HG02678 (cell line): ENCODE measurements at regions not wholly inside any gene's neighbourhood (a gene's known extent, or its start where the extent isn't known, plus 50 kb on each side); places are given as distances from the start of the nearest gene placed in this dataset.

Experiments used
- ATAC-seq: cut with Tn5 transposase; IDR thresholded peaks from one replicate; pipeline ENCODE4 v1.9.1; 2021; ENCODE audit warnings: mild to moderate bottlenecking, moderate library complexity; ENCODE audit not compliant: unreplicated experiment

- no peak for ATAC-seq
Observed at GRCh38 chr21:43333298-43334062, 93.5 kb downstream of the SIK1 start.

GRCh38 chr21:43332861-43333297, 94.1 kb downstream of the SIK1 start:
- ATAC-seq: no peak

- no peak for ATAC-seq
Observed at GRCh38 chr21:43331962-43332828, 94.7 kb downstream of the SIK1 start.

- ATAC-seq: no peak
Observed at GRCh38 chr21:43331111-43331961, 95.6 kb downstream of the SIK1 start.

GRCh38 chr21:43330306-43330881, 96.5 kb downstream of the SIK1 start:
- no peak for ATAC-seq

- no peak for ATAC-seq
Observed at GRCh38 chr21:43329711-43330269, 97.1 kb downstream of the SIK1 start.

GRCh38 chr21:43328958-43329691, 97.8 kb downstream of the SIK1 start:
- ATAC-seq: no peak

GRCh38 chr21:43328185-43328957, 98.6 kb downstream of the SIK1 start:
- ATAC-seq: no peak

GRCh38 chr21:43325968-43326715, 100.8 kb downstream of the SIK1 start:
- no peak for ATAC-seq

GRCh38 chr21:43325036-43325435, 101.9 kb downstream of the SIK1 start:
- ATAC-seq: no peak

- ATAC-seq: no peak
Observed at GRCh38 chr21:43324596-43324995, 102.3 kb downstream of the SIK1 start.

- ATAC-seq: no peak
Observed at GRCh38 chr21:43323244-43324005, 103.5 kb downstream of the SIK1 start.

GRCh38 chr21:43322805-43323204, 104.1 kb downstream of the SIK1 start:
- ATAC-seq: no peak

GRCh38 chr21:43322311-43322710, 104.6 kb downstream of the SIK1 start:
- ATAC-seq: no peak

GRCh38 chr21:43321611-43322010, 105.3 kb downstream of the SIK1 start:
- no peak for ATAC-seq

GRCh38 chr21:43321111-43321510, 105.8 kb downstream of the SIK1 start:
- no peak for ATAC-seq

- no peak for ATAC-seq
Observed at GRCh38 chr21:43320526-43320925, 106.4 kb downstream of the SIK1 start.
